GM13977 (cell line): ENCODE measurements at regions not wholly inside any gene's neighbourhood (a gene's known extent, or its start where the extent isn't known, plus 50 kb on each side); places are given as distances from the start of the nearest gene placed in this dataset.

Source experiments
- DNase-seq: peaks from one replicate; pipeline ENCODE4 v3.0.0; 2012; ENCODE audit warnings: low spot score
- CTCF ChIP-seq: IDR thresholded peaks from 2 replicates; pipeline ENCODE4 v1.5.1; 2012; ENCODE audit warnings: mild to moderate bottlenecking, control low read depth; ENCODE audit not compliant: insufficient read depth; ENCODE audit errors: extremely low read depth, missing control alignments
- in situ Hi-C: fragments of 300-500 bp; cut with MboI; formaldehyde crosslinking; loops from one replicate; pipeline ENCODE4 v1.12.0; 2022; ENCODE audit warnings: low sequenced_read_pairs, low pct_unique_long_range_greater_than_20kb, mixed read lengths, inconsistent platforms; ENCODE audit not compliant: unreplicated experiment

DNA sequence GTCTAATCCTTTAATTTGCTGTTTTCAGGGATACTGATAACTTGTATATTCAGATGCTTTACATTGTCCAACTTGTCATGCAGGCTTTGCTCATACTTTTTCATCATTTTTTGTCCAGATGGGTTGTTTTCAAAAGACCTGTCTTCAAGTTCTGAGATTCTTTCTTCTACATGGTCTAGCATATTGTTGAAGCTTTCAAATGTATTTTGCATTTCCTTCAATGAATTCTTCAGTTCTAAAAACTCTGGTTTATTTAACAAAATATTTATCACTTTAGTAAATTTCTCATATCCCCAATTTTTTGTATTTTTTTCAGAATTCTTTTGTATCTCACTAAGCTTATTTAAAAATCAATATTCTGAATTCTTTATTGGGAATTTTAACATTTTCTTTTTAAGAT, 388.3 kb upstream of the IL12A start:
- in situ Hi-C loops = no loop called here
- TF ChIP-seq CTCF = no peak
- DNase-seq = no peak

DNA sequence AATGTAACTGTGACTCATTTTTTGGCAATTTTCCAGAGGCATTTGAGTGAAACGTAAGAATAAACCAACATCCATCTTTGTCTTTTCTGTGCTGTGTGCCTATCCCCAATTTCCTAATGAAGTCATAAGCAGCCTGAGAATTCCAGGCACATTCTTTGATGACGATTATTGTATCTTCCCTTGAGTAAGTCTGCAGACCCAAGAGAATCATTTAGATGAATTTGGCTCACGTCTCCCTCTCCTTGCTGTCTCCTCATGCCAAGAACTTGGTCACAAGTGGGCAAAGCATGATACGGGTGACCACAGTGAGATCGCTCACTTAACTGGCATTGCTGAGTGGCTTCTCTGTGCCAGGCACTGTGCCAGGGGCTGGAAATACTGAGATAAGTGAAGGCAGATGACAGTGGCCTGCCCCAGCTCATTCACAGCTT, 384.5 kb upstream of the IL12A start:
- in situ Hi-C loops = no loop called here
- no peak for TF ChIP-seq CTCF
- DNase-seq = no peak

DNA sequence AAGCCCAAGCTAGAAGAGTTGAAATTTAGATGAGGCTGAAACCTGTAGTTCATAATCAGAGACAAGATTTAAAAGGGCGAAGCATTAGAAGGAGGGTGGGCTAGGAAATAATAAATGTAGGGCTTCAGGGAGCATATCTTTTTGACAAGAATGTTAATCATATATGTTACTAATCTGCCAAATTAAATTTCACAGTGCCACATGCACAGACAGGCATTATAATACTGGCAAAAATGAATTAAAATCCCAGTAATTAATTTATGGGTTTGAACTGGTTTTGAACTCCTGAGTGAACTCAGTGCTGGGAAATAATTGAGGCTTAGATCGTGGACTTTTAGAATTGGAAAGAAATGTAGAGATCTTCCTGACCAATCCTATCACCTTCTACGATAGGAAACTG, 383.5 kb upstream of the IL12A start:
- TF ChIP-seq CTCF = no peak
- no peak for DNase-seq
- in situ Hi-C loops = no loop called here

GRCh38 chr3:159605776-159606175, 382.9 kb upstream of the IL12A start:
- TF ChIP-seq CTCF = no peak
- in situ Hi-C loops = no loop called here
- DNase-seq = no peak

- no peak for DNase-seq
- in situ Hi-C loops = no loop called here
- TF ChIP-seq CTCF = no peak
These were observed 380.8 kb upstream of the IL12A start for GRCh38 chr3:159607856-159608255.

GRCh38 chr3:159608311-159608710, 380.3 kb upstream of the IL12A start:
- TF ChIP-seq CTCF = no peak
- DNase-seq = no peak
- in situ Hi-C loops = no loop called here

GRCh38 chr3:159609625-159610024, 379.0 kb upstream of the IL12A start:
- TF ChIP-seq CTCF = no peak
- DNase-seq = no peak
- in situ Hi-C loops = no loop called here
